NCI-H524 (cell line): ENCODE measurements at regions not wholly inside any gene's neighbourhood (a gene's known extent, or its start where the extent isn't known, plus 50 kb on each side); places are given as distances from the start of the nearest gene placed in this dataset.
"Not testable (repeated sequence)": the region's sequence is repeated elsewhere in the genome, so short reads cannot be mapped to it uniquely, and the experiment has no call there.

Source experiments
- DNase-seq, 2 experiments: peaks; one replicate each; lab custom pipeline; 2025; lab: John Stamatoyannopoulos, UW

- no peak for DNase-seq
Observed at GRCh38 chr22:48511781-48512327, 1315.8 kb downstream of the BRD1 start.

- no peak for DNase-seq
Observed at GRCh38 chr22:48511211-48511610, 1316.5 kb downstream of the BRD1 start.

GRCh38 chr22:48510599-48510998 lies 1317.1 kb downstream of the BRD1 start:
- DNase-seq = no peak

- DNase-seq = no peak
Observed at GRCh38 chr22:48507595-48508350, 1319.9 kb downstream of the BRD1 start.

DNA sequence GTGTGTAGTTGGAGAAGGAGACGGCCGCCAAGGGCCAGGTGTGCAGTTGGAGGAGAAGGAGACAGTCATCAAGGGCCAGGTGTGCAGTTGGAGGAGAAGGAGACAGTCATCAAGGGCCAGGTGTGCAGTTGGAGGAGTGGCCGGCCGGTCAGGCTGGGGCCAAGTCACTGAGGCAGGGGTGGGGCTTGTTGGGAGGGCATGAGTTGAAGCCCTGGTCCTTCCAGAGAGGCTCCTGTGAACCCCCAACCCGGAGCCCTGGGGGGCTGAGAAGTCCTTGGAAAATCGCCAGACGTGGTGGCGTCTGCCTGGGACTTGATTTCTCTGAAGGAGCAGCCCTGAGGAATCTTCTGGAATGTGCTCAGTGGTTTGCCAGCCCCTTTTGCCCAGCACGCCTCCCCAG lies 1320.5 kb downstream of the BRD1 start:
- DNase-seq = no peak

GRCh38 chr22:48506506-48507145 lies 1321.0 kb downstream of the BRD1 start:
- no peak for DNase-seq

GRCh38 chr22:48505891-48506290 lies 1321.8 kb downstream of the BRD1 start:
- no peak for DNase-seq

DNA sequence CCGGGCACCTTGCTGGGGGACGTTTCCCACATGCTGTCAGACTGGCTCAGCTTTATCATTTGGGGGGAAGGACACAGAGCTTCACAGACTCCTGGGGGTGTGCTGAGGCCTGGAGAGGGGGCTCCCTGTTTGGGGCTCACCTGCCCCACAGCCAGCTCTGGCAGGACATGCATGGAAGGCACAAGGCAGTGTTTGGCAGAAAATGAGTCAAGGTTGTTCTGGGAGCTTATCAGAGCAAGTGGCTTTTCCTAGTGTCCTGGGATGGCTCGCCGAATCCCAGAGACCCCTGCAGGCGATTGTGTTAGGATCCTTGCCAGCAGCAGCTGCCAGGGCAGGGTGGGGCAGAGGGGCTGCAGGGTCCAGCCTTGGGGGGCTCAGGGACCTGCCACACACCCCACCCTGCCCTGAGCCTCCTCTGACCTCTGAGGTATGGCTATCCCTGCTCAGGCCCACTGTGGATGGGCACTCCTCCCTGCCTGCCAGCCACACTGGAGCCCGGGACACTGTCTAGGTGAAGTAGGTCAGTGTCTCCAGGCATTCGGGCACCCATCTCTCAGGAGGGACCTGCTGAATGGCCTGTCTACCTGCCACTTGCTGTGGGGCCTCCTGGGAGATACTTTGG lies 1323.0 kb downstream of the BRD1 start:
- no peak for DNase-seq

- DNase-seq = no peak
Observed at GRCh38 chr22:48503876-48504275, 1323.8 kb downstream of the BRD1 start.

DNA sequence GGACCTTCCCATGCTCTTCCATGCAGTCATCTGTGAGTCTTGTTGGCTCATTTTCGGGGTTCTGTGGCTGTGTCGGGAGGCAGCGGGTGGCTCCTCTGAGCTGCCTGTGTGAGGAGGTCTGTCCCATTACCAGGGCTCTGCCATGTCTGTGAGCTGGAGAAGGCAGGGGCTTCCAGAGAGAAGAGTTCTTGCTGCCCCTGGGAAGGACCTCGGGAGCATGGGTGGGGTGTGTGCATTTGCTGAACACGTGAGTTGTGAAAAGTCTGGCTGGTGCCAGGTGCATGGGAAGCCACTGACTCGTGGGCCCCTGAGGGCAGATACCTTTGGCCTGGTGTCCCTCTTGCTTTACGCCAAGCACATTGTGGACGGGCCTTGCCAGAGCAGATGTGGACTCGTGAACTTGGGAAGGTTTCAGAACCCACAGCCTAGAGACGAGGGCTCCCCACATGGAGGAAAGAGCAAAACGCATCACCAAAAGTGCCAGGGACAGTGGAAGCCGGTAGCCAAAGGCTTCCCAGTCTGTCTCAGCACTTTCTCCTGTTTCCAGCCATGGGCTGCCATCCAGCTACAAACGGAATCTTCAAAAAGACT lies 1324.5 kb downstream of the BRD1 start:
- no peak for DNase-seq

- DNase-seq = no peak
Observed at GRCh38 chr22:48501231-48501750, 1326.4 kb downstream of the BRD1 start.

- DNase-seq = no peak
Observed at GRCh38 chr22:48500471-48501230, 1327.0 kb downstream of the BRD1 start.

DNA sequence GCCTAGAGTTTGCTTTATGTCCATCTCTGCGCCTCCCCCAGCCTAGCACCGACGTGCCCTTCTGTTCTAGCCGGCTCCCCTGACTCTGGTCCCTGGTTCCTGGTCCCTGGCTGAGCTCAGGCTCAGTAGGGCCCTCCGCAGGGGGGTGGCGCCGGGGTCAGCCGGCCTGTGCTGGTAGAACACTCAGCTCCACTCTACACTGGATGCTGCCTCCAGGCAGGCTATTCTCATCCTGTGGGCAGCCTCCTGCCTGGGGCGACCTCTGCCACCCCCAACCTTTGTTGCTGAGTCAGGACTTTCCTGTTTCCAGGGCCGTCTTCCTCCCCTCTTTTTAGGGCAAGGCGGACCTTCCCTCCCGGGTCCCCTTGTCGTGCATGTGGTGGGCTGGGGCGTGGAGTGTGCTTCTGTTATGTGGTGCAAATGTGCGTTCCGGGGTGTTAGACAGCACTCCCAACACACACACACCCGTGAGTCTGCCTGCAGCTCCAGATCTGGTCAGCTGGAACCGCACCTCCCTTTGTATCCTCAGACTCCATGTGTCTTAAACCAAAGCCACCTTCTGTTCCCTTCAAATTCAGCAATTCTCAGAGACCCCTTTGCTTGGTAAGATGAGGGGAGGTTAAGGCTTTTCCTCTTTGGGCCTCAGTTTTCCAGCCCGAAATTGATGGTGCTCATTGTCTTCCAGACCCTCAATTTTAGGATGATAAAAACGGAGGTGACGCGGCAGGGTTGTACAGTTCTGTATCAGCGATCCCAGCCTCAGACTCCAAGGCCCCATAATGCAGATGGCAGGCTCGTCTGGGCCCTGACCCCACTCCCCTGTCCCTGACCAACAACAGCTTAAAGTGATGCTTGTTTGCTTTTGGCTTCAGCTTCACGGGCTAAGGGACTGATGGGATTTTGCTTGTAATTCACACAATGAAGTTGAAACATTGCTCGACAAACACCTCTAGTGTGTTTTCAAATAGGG lies 1327.9 kb downstream of the BRD1 start:
- DNase-seq = no peak

GRCh38 chr22:48498526-48499331 lies 1328.9 kb downstream of the BRD1 start:
- DNase-seq = no peak

- DNase-seq = not testable (repeated sequence)
Observed at GRCh38 chr22:48497743-48498520, 1329.7 kb downstream of the BRD1 start.

GRCh38 chr22:48496987-48497650 lies 1330.6 kb downstream of the BRD1 start:
- no peak for DNase-seq

DNA sequence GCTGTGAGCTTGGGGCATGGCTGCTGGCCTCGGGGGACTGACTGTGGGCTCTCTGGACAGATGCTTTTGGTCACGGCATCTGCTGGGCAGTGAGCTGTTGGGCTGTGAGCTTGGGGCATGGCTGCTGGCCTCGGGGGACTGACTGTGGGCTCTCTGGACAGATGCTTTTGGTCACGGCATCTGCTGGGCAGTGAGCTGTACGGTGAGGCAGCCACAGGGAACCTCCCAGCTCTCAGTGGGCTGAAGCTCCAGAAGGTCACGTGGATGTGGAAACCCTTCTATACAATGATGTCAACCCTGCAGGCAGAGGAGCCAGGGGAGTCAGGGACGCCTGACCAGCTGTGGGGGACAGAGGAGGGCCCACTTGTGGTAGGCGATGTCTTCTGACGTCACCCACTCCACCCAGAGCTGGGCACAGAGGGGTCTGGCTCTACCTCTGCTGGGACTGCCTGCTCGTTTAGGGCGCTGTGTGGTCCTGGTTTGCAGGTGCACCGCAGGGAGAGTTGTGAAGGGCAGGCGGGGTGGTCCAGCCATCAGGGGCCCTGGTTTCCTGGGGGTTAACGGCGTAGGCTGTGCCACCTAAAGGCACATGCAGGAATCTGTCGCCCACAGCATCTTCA lies 1331.3 kb downstream of the BRD1 start:
- DNase-seq = no peak

DNA sequence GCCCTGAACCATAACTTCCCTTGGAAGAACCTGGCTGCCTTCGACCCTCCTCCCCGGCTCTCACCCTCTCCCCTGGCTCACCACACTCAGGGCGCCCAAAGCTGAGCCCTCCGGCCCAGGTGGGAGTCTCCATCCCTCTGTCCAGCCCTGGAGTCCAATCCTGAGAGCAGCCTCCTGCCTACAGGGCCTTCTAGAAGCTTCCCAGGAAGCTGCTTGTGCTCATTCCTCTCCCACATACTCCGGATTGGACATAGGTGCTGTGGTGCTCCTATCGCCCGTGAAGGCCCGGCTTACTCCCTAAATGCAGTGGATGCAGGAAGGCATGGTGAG lies 1332.0 kb downstream of the BRD1 start:
- no peak for DNase-seq
